HG03159 (cell line): ENCODE measurements at regions not wholly inside any gene's neighbourhood (a gene's known extent, or its start where the extent isn't known, plus 50 kb on each side); places are given as distances from the start of the nearest gene placed in this dataset.

Source experiments
- ATAC-seq: cut with Tn5 transposase; IDR thresholded peaks from one replicate; pipeline ENCODE4 v1.9.1; 2021; ENCODE audit warnings: mild to moderate bottlenecking, moderate library complexity; ENCODE audit not compliant: unreplicated experiment

DNA sequence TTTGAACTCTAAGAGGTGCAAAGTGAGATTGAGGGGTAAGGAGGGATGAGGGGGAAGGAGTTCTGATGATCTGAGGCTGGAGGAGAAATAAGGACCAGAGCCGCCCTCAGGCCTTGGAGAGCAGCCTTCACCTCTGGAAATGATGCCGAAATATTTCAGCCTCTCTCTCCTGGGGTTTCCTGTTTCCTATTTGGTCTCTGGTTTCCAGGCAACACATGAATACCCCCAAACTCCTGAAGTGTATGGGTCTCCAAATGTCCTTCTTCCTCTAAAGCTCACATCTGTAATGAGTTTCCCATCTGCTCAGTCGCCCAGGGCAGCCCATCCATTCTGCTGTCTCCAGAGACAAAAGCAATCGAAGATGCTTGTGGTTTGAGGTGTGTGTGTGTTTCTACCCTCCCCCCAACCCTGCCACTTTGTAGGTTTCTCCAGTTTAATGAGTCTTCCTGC lies 52.0 kb upstream of the FAM20B start:
- ATAC-seq: peak; percentile 54
